WTC11 (cell line): ENCODE measurements at regions not wholly inside any gene's neighbourhood (a gene's known extent, or its start where the extent isn't known, plus 50 kb on each side); places are given as distances from the start of the nearest gene placed in this dataset.

Source experiments
- ATAC-seq: fragments of 200-7000 bp; cut with Tn5 transposase; 2 replicates; pipeline ENCODE4 v1.10.0; 2021; ENCODE audit warnings: mild to moderate bottlenecking, moderate library complexity
- CTCF ChIA-PET: fragments of 300-600 bp; sonication (Branson Sonifier 250); formaldehyde crosslinking; loops from one replicate; lab custom pipeline; 2021; ENCODE audit warnings: antibody characterized with exemption; lab: Charles Lee
- POLR2A ChIA-PET: fragments of 350-600 bp; sonication (Branson Sonifier 250); formaldehyde crosslinking; loops from one replicate; lab custom pipeline; 2021; ENCODE audit warnings: antibody characterized with exemption; lab: Charles Lee
- DNase-seq: peaks from one replicate; pipeline ENCODE4 v3.0.0; 2021; ENCODE audit warnings: low spot score
- H3K27ac Mint-ChIP-seq: 2 replicates; pipeline ENCODE4 v1.8.0; 2021; ENCODE audit warnings: mixed read lengths
- H3K27me3 Mint-ChIP-seq: 2 replicates; pipeline ENCODE4 v1.8.0; 2021; ENCODE audit warnings: low read depth, mild to moderate bottlenecking, moderate library complexity, mixed read lengths
- H3K36me3 Mint-ChIP-seq: 2 replicates; pipeline ENCODE4 v1.8.0; 2021; ENCODE audit warnings: mixed read lengths
- H3K4me1 Mint-ChIP-seq: 2 replicates; pipeline ENCODE4 v1.8.0; 2022; ENCODE audit warnings: mixed read lengths
- H3K4me3 Mint-ChIP-seq: 2 replicates; pipeline ENCODE4 v1.8.0; 2021; ENCODE audit warnings: mild to moderate bottlenecking, moderate library complexity, mixed read lengths
- H3K9me3 Mint-ChIP-seq: 2 replicates; pipeline ENCODE4 v1.8.0; 2021; ENCODE audit warnings: mixed read lengths
- AFF4 ChIP-seq: sonication (generic); formaldehyde crosslinking; IDR thresholded peaks from 2 replicates; pipeline ENCODE4 v1.8.1; 2023; ENCODE audit warnings: mild to moderate bottlenecking, missing genetic modification reagents, borderline replicate concordance
- ATF1 ChIP-seq: sonication (generic); formaldehyde crosslinking; IDR thresholded peaks from 2 replicates; pipeline ENCODE4 v1.8.1; 2023; ENCODE audit warnings: mild to moderate bottlenecking, moderate library complexity, missing genetic modification reagents
- CREB1 ChIP-seq: sonication (generic); formaldehyde crosslinking; IDR thresholded peaks from 2 replicates; pipeline ENCODE4 v1.8.0; 2023; ENCODE audit warnings: mild to moderate bottlenecking, missing genetic modification reagents
- E2F5 ChIP-seq: sonication (generic); formaldehyde crosslinking; IDR thresholded peaks from 2 replicates; pipeline ENCODE4 v1.8.1; 2022; ENCODE audit warnings: mild to moderate bottlenecking, moderate library complexity, missing genetic modification reagents
- ELF4 ChIP-seq: sonication (generic); formaldehyde crosslinking; IDR thresholded peaks from 2 replicates; pipeline ENCODE4 v1.8.1; 2022; ENCODE audit warnings: low read depth, mild to moderate bottlenecking, moderate library complexity, missing genetic modification reagents
- FOXJ3 ChIP-seq: sonication (generic); formaldehyde crosslinking; IDR thresholded peaks from 2 replicates; pipeline ENCODE4 v1.9.0; 2021; ENCODE audit warnings: missing genetic modification reagents, mild to moderate bottlenecking, borderline replicate concordance
- HMGXB4 ChIP-seq: sonication (generic); formaldehyde crosslinking; IDR thresholded peaks from 2 replicates; pipeline ENCODE4 v1.8.1; 2023; ENCODE audit warnings: mild to moderate bottlenecking, moderate library complexity, missing genetic modification reagents
- IRF1 ChIP-seq: sonication (generic); formaldehyde crosslinking; IDR thresholded peaks from 2 replicates; pipeline ENCODE4 v1.8.0; 2023; ENCODE audit warnings: missing genetic modification reagents
- JAZF1 ChIP-seq: fragments of 250-450 bp; sonication (Bioruptor Pico); IDR thresholded peaks from 2 replicates; pipeline ENCODE4 v1.9.0; 2021; ENCODE audit warnings: moderate library complexity, mild to moderate bottlenecking, inconsistent platforms
- MXD4 ChIP-seq: fragments of 250-450 bp; sonication (Bioruptor Pico); IDR thresholded peaks from 2 replicates; pipeline ENCODE4 v1.8.0; 2021; ENCODE audit warnings: mild to moderate bottlenecking, moderate library complexity, borderline replicate concordance
- MYBL2 ChIP-seq: sonication (generic); formaldehyde crosslinking; IDR thresholded peaks from 2 replicates; pipeline ENCODE4 v1.8.1; 2023; ENCODE audit warnings: mild to moderate bottlenecking, moderate library complexity, missing genetic modification reagents
- OVOL2 ChIP-seq: fragments of 250-450 bp; sonication (Bioruptor Pico); IDR thresholded peaks from 2 replicates; pipeline ENCODE4 v1.9.0; 2021; ENCODE audit warnings: mild to moderate bottlenecking, borderline replicate concordance
- PREB ChIP-seq: sonication (generic); formaldehyde crosslinking; IDR thresholded peaks from 2 replicates; pipeline ENCODE4 v1.8.1; 2022; ENCODE audit warnings: mild to moderate bottlenecking, missing genetic modification reagents, moderate library complexity, borderline replicate concordance
- RELA ChIP-seq: sonication (generic); formaldehyde crosslinking; IDR thresholded peaks from 2 replicates; pipeline ENCODE4 v1.8.1; 2022; ENCODE audit warnings: missing genetic modification reagents, mild to moderate bottlenecking, borderline replicate concordance
- RORB ChIP-seq: fragments of 250-450 bp; sonication (Bioruptor Pico); IDR thresholded peaks from 2 replicates; pipeline ENCODE4 v1.9.0; 2021; ENCODE audit warnings: mild to moderate bottlenecking
- SP1 ChIP-seq: sonication (generic); formaldehyde crosslinking; conservative IDR thresholded peaks from 2 replicates; pipeline ENCODE4 v1.8.1; 2022; ENCODE audit warnings: missing genetic modification reagents
- ZNF425 ChIP-seq: fragments of 250-450 bp; sonication (Bioruptor Pico); conservative IDR thresholded peaks from 2 replicates; pipeline ENCODE4 v1.9.0; 2021; ENCODE audit warnings: mild to moderate bottlenecking

- no peak overlapping the region for H3K27ac Mint-ChIP-seq
- H3K4me1 Mint-ChIP-seq = no peaks in the 10 kb centered on the region
- ChIA-PET CTCF (no interaction called here), POLR2A (no interaction called here)
- H3K27me3 Mint-ChIP-seq = no peaks in the 10 kb centered on the region
- TF ChIP-seq MXD4 (CRISPR knock-in tag) (no peak), AFF4 (CRISPR knock-in tag) (no peak), CREB1 (CRISPR knock-in tag) (no peak), IRF1 (CRISPR knock-in tag) (no peak), JAZF1 (CRISPR knock-in tag) (no peak), OVOL2 (CRISPR knock-in tag) (no peak), ZNF425 (no peak), ELF4 (CRISPR knock-in tag) (no peak), FOXJ3 (CRISPR knock-in tag) (no peak), SP1 (CRISPR knock-in tag) (no peak), PREB (CRISPR knock-in tag) (no peak), E2F5 (CRISPR knock-in tag) (no peak), ATF1 (CRISPR knock-in tag) (no peak), HMGXB4 (no peak), RELA (CRISPR knock-in tag) (no peak), MYBL2 (CRISPR knock-in tag) (no peak), RORB (CRISPR knock-in tag) (no peak)
- ATAC-seq (no peak), DNase-seq (no peak)
- peaks cover 7% of the 10 kb centered on the region for H3K9me3 Mint-ChIP-seq
- no peaks in the 10 kb centered on the region for H3K36me3 Mint-ChIP-seq
- no peak overlapping the region for H3K4me3 Mint-ChIP-seq
Measured at GRCh38 chr5:54764102-54765090, 221.0 kb downstream of the ESM1 start.
